H9 (cell line): ENCODE measurements at regions not wholly inside any gene's neighbourhood (a gene's known extent, or its start where the extent isn't known, plus 50 kb on each side); places are given as distances from the start of the nearest gene placed in this dataset.

Experiments used
- DNase-seq: peaks from one replicate; pipeline ENCODE4 v3.0.0-alpha.2; 2017
- H2AFZ ChIP-seq: one replicate; pipeline ENCODE4 v1.6.1; 2013; ENCODE audit warnings: mild to moderate bottlenecking, low read length, control low read depth, moderate library complexity
- H2AK5ac ChIP-seq: 2 replicates; pipeline ENCODE4 v1.6.1; 2013; ENCODE audit warnings: low read length, control low read depth, mixed read lengths; ENCODE audit not compliant: insufficient read length
- H2BK120ac ChIP-seq: one replicate; pipeline ENCODE4 v1.6.1; 2013; ENCODE audit warnings: low read depth, mild to moderate bottlenecking, low read length, control low read depth, inconsistent platforms; ENCODE audit not compliant: poor library complexity, severe bottlenecking
- H2BK12ac ChIP-seq: 2 replicates; pipeline ENCODE4 v1.6.1; 2013; ENCODE audit warnings: low read length, control low read depth, mixed read lengths, low read depth; ENCODE audit not compliant: insufficient read length
- H2BK15ac ChIP-seq: 2 replicates; pipeline ENCODE4 v1.6.1; 2013; ENCODE audit warnings: low read depth, low read length, control low read depth
- H2BK20ac ChIP-seq: one replicate; pipeline ENCODE4 v1.6.1; 2013; ENCODE audit warnings: low read depth, mild to moderate bottlenecking, low read length, control low read depth, inconsistent platforms; ENCODE audit not compliant: poor library complexity, severe bottlenecking
- H2BK5ac ChIP-seq: 2 replicates; pipeline ENCODE4 v1.6.1; 2013; ENCODE audit warnings: low read length, control low read depth, mixed read lengths; ENCODE audit not compliant: insufficient read length
- H3K14ac ChIP-seq: 2 replicates; pipeline ENCODE4 v1.6.1; 2013; ENCODE audit warnings: low read length, control low read depth; ENCODE audit not compliant: insufficient read depth
- H3K18ac ChIP-seq: 2 replicates; pipeline ENCODE4 v1.6.1; 2013; ENCODE audit warnings: low read depth, mild to moderate bottlenecking, mixed read lengths, low read length, control low read depth; ENCODE audit not compliant: insufficient read length
- H3K23ac ChIP-seq: 2 replicates; pipeline ENCODE4 v1.6.1; 2013; ENCODE audit warnings: low read length, control low read depth, mixed read lengths, low read depth; ENCODE audit not compliant: insufficient read length
- H3K23me2 ChIP-seq: 2 replicates; pipeline ENCODE4 v1.6.1; 2013; ENCODE audit warnings: low read depth, mild to moderate bottlenecking, mixed read lengths, low read length, control low read depth; ENCODE audit not compliant: insufficient read length, poor library complexity, severe bottlenecking
- H3K27ac ChIP-seq: 2 replicates; pipeline ENCODE4 v1.5.1; 2013; ENCODE audit warnings: low read length, control low read depth, mixed read lengths, low read depth; ENCODE audit not compliant: insufficient read length
- H3K27me3 ChIP-seq: 2 replicates; pipeline ENCODE4 v1.6.1; 2013; ENCODE audit warnings: low read length, control low read depth, inconsistent platforms; ENCODE audit not compliant: insufficient read depth
- H3K4ac ChIP-seq: 2 replicates; pipeline ENCODE4 v1.6.1; 2013; ENCODE audit warnings: low read depth, mild to moderate bottlenecking, control low read depth, inconsistent platforms, low read length, moderate library complexity
- H3K4me1 ChIP-seq: 2 replicates; pipeline ENCODE4 v1.6.1; 2013; ENCODE audit warnings: low read length, control low read depth, inconsistent platforms; ENCODE audit not compliant: insufficient read depth
- H3K4me2 ChIP-seq: 2 replicates; pipeline ENCODE4 v1.6.1; 2013; ENCODE audit warnings: low read length, control low read depth, mixed read lengths; ENCODE audit not compliant: insufficient read length, insufficient read depth
- H3K56ac ChIP-seq: 2 replicates; pipeline ENCODE4 v1.6.1; 2013; ENCODE audit warnings: low read depth, mild to moderate bottlenecking, mixed read lengths, low read length, control low read depth; ENCODE audit not compliant: insufficient read length
- H3K79me1 ChIP-seq: 2 replicates; pipeline ENCODE4 v1.6.1; 2013; ENCODE audit warnings: low read depth, mild to moderate bottlenecking, moderate library complexity, low read length, control low read depth, inconsistent platforms; ENCODE audit not compliant: insufficient read depth, poor library complexity, severe bottlenecking
- H3K79me2 ChIP-seq: 2 replicates; pipeline ENCODE4 v1.6.1; 2013; ENCODE audit warnings: low read length, control low read depth, inconsistent platforms; ENCODE audit not compliant: insufficient read depth
- H3K9ac ChIP-seq: 2 replicates; pipeline ENCODE4 v1.6.1; 2013; ENCODE audit warnings: low read length, control low read depth, mixed read lengths; ENCODE audit not compliant: insufficient read length; ENCODE audit errors: extremely low read depth
- H3K9me3 ChIP-seq: one replicate; pipeline ENCODE4 v1.6.1; 2013; ENCODE audit warnings: low read depth, low read length, inconsistent platforms; ENCODE audit not compliant: control insufficient read depth
- H3T11ph ChIP-seq: one replicate; pipeline ENCODE4 v1.6.1; 2013; ENCODE audit warnings: mild to moderate bottlenecking, low read length, control low read depth, inconsistent platforms
- H4K20me1 ChIP-seq: one replicate; pipeline ENCODE4 v1.6.1; 2013; ENCODE audit not compliant: control insufficient read depth, insufficient read length, insufficient read depth
- H4K5ac ChIP-seq: 2 replicates; pipeline ENCODE4 v1.6.1; 2013; ENCODE audit warnings: low read depth, mild to moderate bottlenecking, mixed read lengths, low read length, control low read depth; ENCODE audit not compliant: insufficient read length
- H4K8ac ChIP-seq: replicated peaks from 2 replicates; pipeline ENCODE4 v1.6.1; 2013; ENCODE audit warnings: low read length, control low read depth, mixed read lengths, low read depth; ENCODE audit not compliant: insufficient read length
- H4K91ac ChIP-seq: 2 replicates; pipeline ENCODE4 v1.6.1; 2013; ENCODE audit warnings: low read depth, mild to moderate bottlenecking, moderate library complexity, mixed read lengths, low read length, control low read depth; ENCODE audit not compliant: insufficient read length
- H3K27ac Mint-ChIP-seq, 3 experiments: 2 replicates in 2 of 3; 3 replicates in 1 of 3; pipeline ENCODE4 v1.8.0; 2020 to 2021; ENCODE audit warnings: mixed read lengths in 3 of 3, mild to moderate bottlenecking in 1 of 3, moderate library complexity in 1 of 3
- H3K27me3 Mint-ChIP-seq: 2 replicates; pipeline ENCODE4 v1.8.0; 2021; ENCODE audit warnings: low read depth, mild to moderate bottlenecking, moderate library complexity, mixed read lengths
- H3K36me3 Mint-ChIP-seq, 3 experiments: 2 replicates in 2 of 3; 3 replicates in 1 of 3; pipeline ENCODE4 v1.8.0; 2020 to 2021; ENCODE audit warnings: low read depth in 3 of 3, mixed read lengths in 3 of 3; ENCODE audit not compliant: insufficient read depth in 1 of 3
- H3K4me1 Mint-ChIP-seq, 2 experiments: 2 replicates each; pipeline ENCODE4 v1.8.0; 2020; ENCODE audit warnings: mixed read lengths in 2 of 2
- H3K4me3 Mint-ChIP-seq, 2 experiments: 2 replicates in 1 of 2; 3 replicates in 1 of 2; pipeline ENCODE4 v1.8.0; 2020 to 2021; ENCODE audit warnings: mild to moderate bottlenecking in 2 of 2, mixed read lengths in 2 of 2, moderate library complexity in 1 of 2
- H3K9me3 Mint-ChIP-seq, 2 experiments: 2 replicates in 1 of 2; 3 replicates in 1 of 2; pipeline ENCODE4 v1.8.0; 2020; ENCODE audit warnings: mild to moderate bottlenecking in 2 of 2, mixed read lengths in 2 of 2, moderate library complexity in 1 of 2
- WGBS: extraction: QIAGEN DNeasy Blood & Tissue Kit; methylation state at CpG from one replicate; pipeline ENCODE4 v1.1.7; 2013; ENCODE audit warnings: missing lambda C conversion rate, low lambda C conversion rate, mixed read lengths; ENCODE audit not compliant: insufficient read length; ENCODE audit errors: extremely low coverage; 5-methylcytosine and 5-hydroxymethylcytosine counted together
- TF ChIP-seq, protein P1 (sequence below): fragments of 200-600 bp; sonication (generic); conservative IDR thresholded peaks from 3 replicates; pipeline ENCODE4 v1.8.0; 2021; ENCODE audit warnings: antibody characterized with exemption, mild to moderate bottlenecking

DNA sequence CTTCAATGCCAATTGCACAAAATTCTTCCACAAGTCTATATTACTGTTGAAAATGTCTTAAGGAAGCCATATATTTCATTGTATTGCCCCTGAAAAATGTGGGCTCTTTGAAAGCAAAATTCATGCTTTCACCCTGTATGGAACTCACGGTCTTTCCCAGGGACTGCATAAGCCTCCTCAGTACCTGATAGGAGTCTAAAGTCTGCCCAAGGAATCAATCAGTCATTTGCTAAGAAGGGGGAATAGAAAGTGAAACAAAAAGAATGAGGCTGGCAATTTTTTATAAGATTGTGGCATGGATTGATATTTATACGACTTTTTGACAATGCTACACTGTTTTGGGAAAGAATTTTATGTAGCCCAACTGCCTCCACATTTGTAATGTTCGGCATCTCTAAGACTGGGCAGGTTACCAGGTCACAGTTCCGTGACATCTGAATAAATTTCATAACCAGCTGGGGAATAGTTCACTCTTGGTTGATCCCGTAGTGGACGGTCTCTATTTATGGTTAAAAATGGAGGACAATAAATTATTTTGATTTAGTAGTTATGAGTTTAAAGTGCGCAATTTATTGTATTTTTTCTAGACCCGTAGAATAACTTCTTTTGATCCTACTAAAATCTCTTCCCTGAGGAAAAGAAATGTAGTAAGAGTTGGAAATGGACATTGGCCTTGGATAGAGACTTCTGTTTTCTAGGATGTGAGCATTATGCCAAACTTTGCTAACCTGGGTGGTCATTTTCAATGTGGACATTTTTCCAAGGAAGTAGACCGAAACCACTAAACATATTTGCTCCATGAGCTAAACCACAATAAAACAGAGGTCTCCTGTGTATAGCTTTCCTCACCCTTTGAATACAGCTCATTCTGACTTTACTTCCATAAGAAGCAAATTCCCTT lies 1585.4 kb downstream of the EFNB2 start:
- no peak overlapping the region for H3K18ac ChIP-seq

More for the DNA sequence above, 1585.4 kb downstream of the EFNB2 start:
- Histone ChIP-seq H3K4me2 (no peak overlapping the region), H4K91ac (no peak overlapping the region), H3K14ac (no peak overlapping the region), H2BK120ac (no peak overlapping the region), H3K23ac (no peak overlapping the region), H3K9me3 (no peaks in the 10 kb centered on the region), H2BK5ac (no peak overlapping the region), H2BK12ac (no peak overlapping the region), H3K79me1 (no peaks in the 10 kb centered on the region), H3K79me2 (no peaks in the 10 kb centered on the region), H3K4ac (no peak overlapping the region), H3K4me1 (no peaks in the 10 kb centered on the region), H3K27ac (no peak overlapping the region), H2AK5ac (no peak overlapping the region), H2AFZ (no peak overlapping the region), H2BK20ac (no peak overlapping the region), H4K20me1 (no peaks in the 10 kb centered on the region), H3K23me2 (no peaks in the 10 kb centered on the region), H3T11ph (no peak overlapping the region), H4K8ac (no peak overlapping the region), H3K27me3 (no peaks in the 10 kb centered on the region), H3K56ac (no peak overlapping the region), H3K9ac (no peak overlapping the region), H2BK15ac (no peak overlapping the region), H4K5ac (no peak overlapping the region)
- DNase-seq, result no peak
- Mint-ChIP-seq H3K27ac (no peak overlapping the region), H3K4me1 (no peaks in the 10 kb centered on the region), H3K9me3 (peaks cover 0 to under 1% of the 10 kb centered on the region in 2 experiments; a peak in 1 of 5 replicates), H3K36me3 (peaks cover 0 to 2% (median 1%) of the 10 kb centered on the region in 3 experiments; a peak in 2 of 7 replicates), H3K4me3 (no peak overlapping the region), H3K27me3 (no peaks in the 10 kb centered on the region)
- TF ChIP-seq, protein P1, sequence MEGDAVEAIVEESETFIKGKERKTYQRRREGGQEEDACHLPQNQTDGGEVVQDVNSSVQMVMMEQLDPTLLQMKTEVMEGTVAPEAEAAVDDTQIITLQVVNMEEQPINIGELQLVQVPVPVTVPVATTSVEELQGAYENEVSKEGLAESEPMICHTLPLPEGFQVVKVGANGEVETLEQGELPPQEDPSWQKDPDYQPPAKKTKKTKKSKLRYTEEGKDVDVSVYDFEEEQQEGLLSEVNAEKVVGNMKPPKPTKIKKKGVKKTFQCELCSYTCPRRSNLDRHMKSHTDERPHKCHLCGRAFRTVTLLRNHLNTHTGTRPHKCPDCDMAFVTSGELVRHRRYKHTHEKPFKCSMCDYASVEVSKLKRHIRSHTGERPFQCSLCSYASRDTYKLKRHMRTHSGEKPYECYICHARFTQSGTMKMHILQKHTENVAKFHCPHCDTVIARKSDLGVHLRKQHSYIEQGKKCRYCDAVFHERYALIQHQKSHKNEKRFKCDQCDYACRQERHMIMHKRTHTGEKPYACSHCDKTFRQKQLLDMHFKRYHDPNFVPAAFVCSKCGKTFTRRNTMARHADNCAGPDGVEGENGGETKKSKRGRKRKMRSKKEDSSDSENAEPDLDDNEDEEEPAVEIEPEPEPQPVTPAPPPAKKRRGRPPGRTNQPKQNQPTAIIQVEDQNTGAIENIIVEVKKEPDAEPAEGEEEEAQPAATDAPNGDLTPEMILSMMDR, result no peak
- no CpG with 5 or more reads among the region's 9 CpGs for WGBS
